H1 (cell line): ENCODE measurements at regions not wholly inside any gene's neighbourhood (a gene's known extent, or its start where the extent isn't known, plus 50 kb on each side); places are given as distances from the start of the nearest gene placed in this dataset.

ENCODE experiments used
- CTCF ChIA-PET: fragments of 300-600 bp; sonication (Branson Sonifier 250); formaldehyde crosslinking; loops from one replicate; lab custom pipeline; 2021; ENCODE audit not compliant: partially characterized antibody; lab: Charles Lee
- POLR2A ChIA-PET: fragments of 300-600 bp; sonication (Branson Sonifier 250); formaldehyde crosslinking; loops from one replicate; lab custom pipeline; 2021; ENCODE audit warnings: inconsistent platforms; ENCODE audit not compliant: partially characterized antibody; lab: Charles Lee
- DNase-seq, 2 experiments: peaks; one replicate each; pipeline versions ENCODE4 v3.0.0 to v3.0.0-alpha.2; 2010 to 2022; ENCODE audit warnings: low spot score in 2 of 2, low read depth in 1 of 2, mixed read lengths in 1 of 2
- FAIRE-seq: peaks from 2 replicates; lab custom pipeline; 2011; peaks lifted over from hg19 to GRCh38; lab: Jason Lieb, UNC
- H2AFZ ChIP-seq: 2 replicates; pipeline ENCODE4 v1.8.1; 2012; ENCODE audit warnings: low read length, inconsistent platforms
- H2AK5ac ChIP-seq: 2 replicates; pipeline ENCODE4 v1.6.1; 2013; ENCODE audit warnings: low read depth, low read length
- H2BK120ac ChIP-seq: replicated peaks from 2 replicates; pipeline ENCODE3; 2013; ENCODE audit warnings: low read depth, low read length, inconsistent platforms
- H2BK12ac ChIP-seq: 2 replicates; pipeline ENCODE4 v1.6.1; 2013; ENCODE audit warnings: low read depth, low read length
- H2BK15ac ChIP-seq: 2 replicates; pipeline ENCODE4 v1.6.1; 2013; ENCODE audit warnings: low read length
- H2BK20ac ChIP-seq: 2 replicates; pipeline ENCODE4 v1.6.1; 2013; ENCODE audit warnings: low read length
- H2BK5ac ChIP-seq: 2 replicates; pipeline ENCODE4 v1.6.1; 2013; ENCODE audit warnings: low read depth, low read length
- H3K14ac ChIP-seq: 2 replicates; pipeline ENCODE4 v1.6.1; 2013; ENCODE audit warnings: inconsistent platforms; ENCODE audit not compliant: insufficient read length
- H3K18ac ChIP-seq: 2 replicates; pipeline ENCODE4 v1.6.1; 2013; ENCODE audit warnings: low read length; ENCODE audit errors: extremely low read depth
- H3K23ac ChIP-seq: 2 replicates; pipeline ENCODE4 v1.6.1; 2013; ENCODE audit warnings: inconsistent platforms; ENCODE audit not compliant: insufficient read length
- H3K23me2 ChIP-seq: 2 replicates; pipeline ENCODE4 v1.6.1; 2013; ENCODE audit warnings: low read depth, low read length
- H3K27ac ChIP-seq: 2 replicates; pipeline ENCODE4 v1.6.1; 2011; ENCODE audit warnings: low read depth, low read length, inconsistent platforms
- H3K27me3 ChIP-seq, 4 experiments: replicated peaks in 1 of 4; 1 replicate in 1 of 4; 2 replicates in 3 of 4; pipeline versions ENCODE4 v1.6.1 to v1.8.1; 2011 to 2013; ENCODE audit warnings: low read length in 3 of 4, mild to moderate bottlenecking in 3 of 4, inconsistent platforms in 2 of 4, mixed read lengths in 2 of 4, moderate library complexity in 1 of 4; ENCODE audit not compliant: control insufficient read depth in 3 of 4, insufficient read depth in 3 of 4; ENCODE audit errors: extremely low read depth in 1 of 4
- H3K36me3 ChIP-seq, 4 experiments: 2 replicates each; pipeline versions ENCODE4 v1.6.1 to v1.8.1; 2011 to 2013; ENCODE audit warnings: mild to moderate bottlenecking in 4 of 4, low read length in 3 of 4, moderate library complexity in 2 of 4, control low read depth in 1 of 4, inconsistent platforms in 1 of 4; ENCODE audit not compliant: insufficient read depth in 4 of 4, control insufficient read depth in 2 of 4
- H3K4ac ChIP-seq: replicated peaks from 2 replicates; pipeline ENCODE3; 2013; ENCODE audit warnings: low read length, low read depth, mixed read lengths, inconsistent platforms; ENCODE audit not compliant: insufficient read length
- H3K4me1 ChIP-seq, 4 experiments: replicated peaks in 1 of 4; 1 replicate in 1 of 4; 2 replicates in 3 of 4; pipeline versions ENCODE4 v1.6.1 to v1.8.1; 2011 to 2013; ENCODE audit warnings: low read length in 3 of 4, inconsistent platforms in 2 of 4, mixed read lengths in 1 of 4; ENCODE audit not compliant: insufficient read depth in 4 of 4, control insufficient read depth in 3 of 4
- H3K4me2 ChIP-seq, 2 experiments: 2 replicates each; pipeline versions ENCODE4 v1.6.1 to v1.8.1; 2011 to 2013; ENCODE audit warnings: low read depth in 2 of 2, low read length in 2 of 2, control low read depth in 1 of 2, inconsistent platforms in 1 of 2, mild to moderate bottlenecking in 1 of 2; ENCODE audit not compliant: insufficient read depth in 1 of 2
- H3K4me3 ChIP-seq, 4 experiments: fragments of 200-600, 300-600 bp in 1 of 4; sonication (generic), shearing (Covaris generic), sonication (Bioruptor Twin) in 1 of 4; 2 replicates each; pipeline versions ENCODE4 v1.5.1 to v1.8.1; 2011 to 2016; ENCODE audit warnings: low read length in 4 of 4, low read depth in 3 of 4, control low read depth in 2 of 4, inconsistent platforms in 2 of 4, mild to moderate bottlenecking in 2 of 4, mixed read lengths in 1 of 4, moderate library complexity in 1 of 4; ENCODE audit not compliant: insufficient read depth in 2 of 4; ENCODE audit errors: extremely low read depth in 1 of 4
- H3K56ac ChIP-seq: replicated peaks from 2 replicates; pipeline ENCODE3; 2013; ENCODE audit warnings: low read depth, mild to moderate bottlenecking, mixed read lengths, low read length, inconsistent platforms; ENCODE audit not compliant: insufficient read length
- H3K79me1 ChIP-seq: 2 replicates; pipeline ENCODE4 v1.6.1; 2013; ENCODE audit warnings: low read depth, low read length, control low read depth
- H3K79me2 ChIP-seq, 2 experiments: 2 replicates each; pipeline versions ENCODE4 v1.6.1 to v1.8.1; 2012 to 2013; ENCODE audit warnings: low read length in 2 of 2, mild to moderate bottlenecking in 2 of 2, inconsistent platforms in 1 of 2; ENCODE audit not compliant: insufficient read depth in 2 of 2, control insufficient read depth in 1 of 2
- H3K9ac ChIP-seq, 4 experiments: replicated peaks in 1 of 4; 1 replicate in 1 of 4; 2 replicates in 3 of 4; pipeline versions ENCODE4 v1.6.1 to v1.8.1; 2011 to 2013; ENCODE audit warnings: low read depth in 3 of 4, low read length in 3 of 4, control low read depth in 2 of 4, mild to moderate bottlenecking in 2 of 4, moderate library complexity in 2 of 4, inconsistent platforms in 1 of 4; ENCODE audit errors: extremely low read depth in 1 of 4
- H3K9me3 ChIP-seq, 2 experiments: 2 replicates each; pipeline versions ENCODE4 v1.6.1 to v1.8.1; 2012 to 2013; ENCODE audit warnings: mild to moderate bottlenecking in 2 of 2, moderate library complexity in 2 of 2, control low read depth in 1 of 2, inconsistent platforms in 1 of 2, low read depth in 1 of 2, low read length in 1 of 2, mixed read lengths in 1 of 2; ENCODE audit not compliant: insufficient read depth in 2 of 2
- H4K20me1 ChIP-seq, 2 experiments: replicated peaks in 1 of 2; 2 replicates each; pipeline versions ENCODE3 to v1.8.1; 2011 to 2013; ENCODE audit warnings: inconsistent platforms in 2 of 2, low read length in 2 of 2, mild to moderate bottlenecking in 1 of 2; ENCODE audit not compliant: insufficient read depth in 2 of 2, control insufficient read depth in 1 of 2
- H4K5ac ChIP-seq: 2 replicates; pipeline ENCODE4 v1.6.1; 2013; ENCODE audit warnings: low read length, low read depth, mixed read lengths, inconsistent platforms; ENCODE audit not compliant: insufficient read length
- H4K8ac ChIP-seq: 2 replicates; pipeline ENCODE4 v1.8.0; 2013; ENCODE audit warnings: mild to moderate bottlenecking, moderate library complexity, low read length, inconsistent platforms; ENCODE audit not compliant: insufficient read depth; ENCODE audit errors: extremely low read depth
- H4K91ac ChIP-seq: replicated peaks from 2 replicates; pipeline ENCODE3; 2013; ENCODE audit warnings: low read length, mixed read lengths, inconsistent platforms; ENCODE audit not compliant: insufficient read length
- EP300 ChIP-seq, 2 experiments: IDR thresholded peaks; 1 replicate in 1 of 2; 2 replicates in 1 of 2; pipeline ENCODE4 v1.6.1; 2011 to 2012; ENCODE audit warnings: low read depth in 2 of 2, low read length in 2 of 2, mild to moderate bottlenecking in 2 of 2, borderline replicate concordance in 1 of 2, inconsistent platforms in 1 of 2, moderate library complexity in 1 of 2
- RAD21 ChIP-seq, 2 experiments: IDR thresholded peaks in 1 of 2; conservative IDR thresholded peaks in 1 of 2; 2 replicates each; pipeline ENCODE4 v1.6.1; 2011; ENCODE audit warnings: low read depth in 2 of 2, low read length in 2 of 2, improper control_type of control experiment in 1 of 2, inconsistent platforms in 1 of 2, mild to moderate bottlenecking in 1 of 2, moderate library complexity in 1 of 2
- WGBS, 2 experiments: shearing (Covaris generic) in 1 of 2; methylation state at CpG; one replicate each; pipeline versions ENCODE4 v1.1.6 to v1.1.7; 2013 to 2015; ENCODE audit warnings: low lambda C conversion rate in 2 of 2, mixed read lengths in 2 of 2, inconsistent platforms in 1 of 2, low coverage in 1 of 2, missing lambda C conversion rate in 1 of 2; ENCODE audit not compliant: insufficient replicate concordance in 2 of 2, insufficient coverage in 1 of 2, insufficient read length in 1 of 2; ENCODE audit errors: extremely low coverage in 1 of 2, missing lambda C conversion rate in 1 of 2; 5-methylcytosine and 5-hydroxymethylcytosine counted together

DNA sequence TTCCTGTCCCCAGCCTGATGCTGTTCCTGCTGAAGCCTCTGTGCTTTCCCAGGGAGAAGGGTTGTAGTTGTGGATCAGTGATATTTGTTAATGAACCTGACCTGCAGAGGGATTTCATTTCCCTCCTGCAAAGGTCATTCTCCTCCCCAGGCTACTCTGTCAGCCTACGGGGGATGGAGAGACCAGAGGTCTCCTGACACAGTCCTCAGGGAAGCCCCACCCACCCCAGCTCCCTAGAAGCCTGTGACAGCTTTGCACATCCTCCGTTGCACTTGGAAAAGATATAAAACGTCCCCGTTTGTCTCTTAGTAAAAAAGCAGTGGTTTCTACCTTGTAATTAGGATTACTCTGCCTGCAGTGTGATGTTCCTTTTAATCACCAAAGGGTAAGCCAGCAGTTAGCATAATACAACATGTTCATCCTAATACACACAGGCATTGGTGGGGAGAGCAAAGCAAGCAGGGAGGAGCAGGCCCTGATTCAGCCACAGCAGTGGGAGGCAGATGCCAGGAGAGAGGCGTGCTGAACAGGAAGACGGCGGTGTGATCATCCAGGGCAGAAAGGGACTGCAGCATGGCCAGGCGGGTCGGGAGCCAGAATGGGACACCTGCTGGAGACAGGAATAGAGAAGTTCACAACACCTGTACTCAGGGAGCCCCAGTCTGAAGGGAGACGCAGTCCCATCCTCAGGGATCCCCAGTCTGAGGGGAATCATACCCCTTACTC is 293.5 kb downstream of the LRFN2 start:
- TF ChIP-seq EP300 (IDR thresholded peaks at IDR 0.05; ENCODE audit: borderline replicate concordance in 1 of 2, low read depth in 2 of 2, low read length in 2 of 2) (no peak), RAD21 (IDR thresholded peaks at IDR 0.05 in 1 of 2, conservative IDR thresholded peaks at IDR 0.05 in 1 of 2; ENCODE audit: low read depth in 2 of 2, low read length in 2 of 2) (peak in 1 of 2 experiments; percentile 19; a peak in 3 of 4 replicates)
- H4K5ac ChIP-seq, result no peak overlapping the region
- ChIA-PET CTCF (interaction anchor here (0.7 to 2.7 kb wide), 10 partner anchors 9 to 315 kb away, joined by 3 to 16 read pairs (median 4); no protein-coding TSS in a partner anchor), POLR2A (interaction anchor here (1.1 kb wide), 1 partner anchor 14 kb away, joined by 3 read pairs; no protein-coding TSS in a partner anchor)
- no peaks in the 10 kb centered on the region for H3K27me3 ChIP-seq
- H3K4me2 ChIP-seq, result no peak overlapping the region
- WGBS, 2 experiments, result 85% methylated on average over 10 of the region's 10 CpGs; no CpG with 5 or more reads in 1 of the 2 experiments
- H2BK12ac ChIP-seq, result peak overlapping the region; percentile 64; the same call in 1 of the 2 replicates
- H3K4ac ChIP-seq, result no peak overlapping the region
- peak overlapping the region; percentile 71; the same call in 1 of the 2 replicates for H2BK5ac ChIP-seq
- no peak overlapping the region; the same call in 1 of the 2 replicates for H2BK15ac ChIP-seq
- 0 out of 4 replicates have a peak, but pooled peaks cover 0 to 4% of the 10 kb centered on the region in 2 experiments for H3K9me3 ChIP-seq
- no peak overlapping the region for H3K27ac ChIP-seq
- H3K9ac ChIP-seq, result no peak overlapping the region
- H3K4me1 ChIP-seq, result peaks cover 4 to 17% (median 12%) of the 10 kb centered on the region in 4 experiments
- no peaks in the 10 kb centered on the region for H3K36me3 ChIP-seq
- peaks cover 3% of the 10 kb centered on the region; the same call in 1 of the 2 replicates for H3K23me2 ChIP-seq
- no peak overlapping the region for H2BK120ac ChIP-seq
- H3K79me2 ChIP-seq, result no peaks in the 10 kb centered on the region
- H4K8ac ChIP-seq, result no peak overlapping the region
- no peak overlapping the region for H3K4me3 ChIP-seq
- H2AFZ ChIP-seq, result 0 out of 2 replicates have a peak overlapping the region, but pooled peaks have one; percentile 28
- no peak overlapping the region; the same call in 1 of the 2 replicates for H2AK5ac ChIP-seq
- no peaks in the 10 kb centered on the region for H3K79me1 ChIP-seq
- no peaks in the 10 kb centered on the region for H4K20me1 ChIP-seq
- H3K18ac ChIP-seq, result no peak overlapping the region
- no peak for FAIRE-seq
- peak overlapping the region; percentile 6; the same call in 1 of the 2 replicates for H2BK20ac ChIP-seq
- no peak overlapping the region for H3K14ac ChIP-seq
- H4K91ac ChIP-seq, result no peak overlapping the region
- DNase-seq, result peak in 1 of 2 experiments; percentile 51
- H3K23ac ChIP-seq, result no peak overlapping the region
- H3K56ac ChIP-seq, result no peak overlapping the region
